A673 (cell line): ENCODE measurements at regions not wholly inside any gene's neighbourhood (a gene's known extent, or its start where the extent isn't known, plus 50 kb on each side); places are given as distances from the start of the nearest gene placed in this dataset.

Experiments used
- BruUV-seq: library from RNA; stranded (reverse); fragments of 400-500 nt; replicated peaks from 2 replicates; lab custom pipeline; 2021; lab: Mats Ljungman, UMichigan
- CTCF ChIA-PET: fragments of 300-600 bp; sonication (Branson Sonifier 250); formaldehyde crosslinking; loops from one replicate; lab custom pipeline; 2022; ENCODE audit warnings: antibody characterized with exemption; lab: Charles Lee
- POLR2A ChIA-PET: fragments of 300-600 bp; sonication (Branson Sonifier 250); formaldehyde crosslinking; loops from one replicate; lab custom pipeline; 2022; ENCODE audit warnings: antibody characterized with exemption; ENCODE audit not compliant: low non-redundant PET; lab: Charles Lee
- DNase-seq: peaks from one replicate; pipeline ENCODE4 v3.0.0-alpha.2; 2015; ENCODE audit warnings: low spot score
- H3K27ac ChIP-seq: fragments of 200-600 bp; sonication (generic); 2 replicates; pipeline ENCODE4 v1.5.1; 2016; ENCODE audit warnings: mixed run types, low read depth, mild to moderate bottlenecking, mixed read lengths, antibody characterized with exemption, low read length; ENCODE audit not compliant: poor library complexity, severe bottlenecking
- H3K27me3 ChIP-seq: fragments of 200-600 bp; sonication (generic); replicated peaks from 2 replicates; pipeline ENCODE4 v1.6.1; 2017; ENCODE audit warnings: mixed run types, low read depth, mild to moderate bottlenecking, mixed read lengths, antibody characterized with exemption, low read length; ENCODE audit not compliant: insufficient read depth, poor library complexity
- H3K36me3 ChIP-seq: fragments of 200-600 bp; sonication (generic); 2 replicates; pipeline ENCODE4 v1.6.1; 2016; ENCODE audit warnings: mixed run types, mild to moderate bottlenecking, mixed read lengths, antibody characterized with exemption, low read length; ENCODE audit not compliant: insufficient read depth, poor library complexity, severe bottlenecking
- H3K4me1 ChIP-seq: fragments of 200-600 bp; sonication (generic); 2 replicates; pipeline ENCODE4 v1.6.1; 2017; ENCODE audit warnings: mixed run types, mild to moderate bottlenecking, mixed read lengths, antibody characterized with exemption, low read length; ENCODE audit not compliant: insufficient read depth, poor library complexity, severe bottlenecking
- H3K4me3 ChIP-seq: fragments of 200-600 bp; sonication (generic); 2 replicates; pipeline ENCODE4 v1.5.1; 2016; ENCODE audit warnings: low read depth, mixed run types, mild to moderate bottlenecking, mixed read lengths, low read length; ENCODE audit not compliant: poor library complexity, severe bottlenecking
- H3K9me3 ChIP-seq: fragments of 200-600 bp; sonication (generic); 2 replicates; pipeline ENCODE4 v1.6.1; 2016; ENCODE audit warnings: mixed run types, low read depth, mild to moderate bottlenecking, mixed read lengths, antibody characterized with exemption, low read length; ENCODE audit not compliant: poor library complexity, severe bottlenecking
- EZH2 ChIP-seq: fragments of 200-600 bp; sonication (generic); IDR thresholded peaks from 2 replicates; pipeline ENCODE4 v1.6.1; 2017; ENCODE audit warnings: borderline replicate concordance, low read depth, mild to moderate bottlenecking, mixed read lengths, antibody characterized with exemption, low read length; ENCODE audit not compliant: poor library complexity, severe bottlenecking
- intact Hi-C: fragments of 100-400 bp; cut with micrococcal nuclease; formaldehyde crosslinking; loops from one replicate; pipeline ENCODE4 v1.10.0; 2022; ENCODE audit not compliant: unreplicated experiment
- TF ChIP-seq, protein P1 (sequence below): fragments of 300-800, 200-600 bp; sonication (generic); conservative IDR thresholded peaks from 2 replicates; pipeline ENCODE4 v1.5.1; 2017; ENCODE audit warnings: low read depth, mild to moderate bottlenecking, antibody characterized with exemption, low read length, moderate library complexity, mixed read lengths

GRCh38 chr6:44004136-44004535, 123.1 kb downstream of the MRPL14 start:
- H3K36me3 ChIP-seq: no peaks in the 10 kb centered on the region
- peak; percentile 60 for DNase-seq
- no peaks in the 10 kb centered on the region for H3K9me3 ChIP-seq
- peaks cover 86% of the 10 kb centered on the region for H3K4me1 ChIP-seq
- ChIA-PET CTCF (interaction anchor here (0.7 to 1.5 kb wide), 2 partner anchors 17 to 75 kb away, joined by 5 to 7 read pairs; no protein-coding TSS in a partner anchor), POLR2A (no interaction called here)
- peak overlapping the region; percentile 92 for H3K27ac ChIP-seq
- BruUV-seq: no TSS peak
- no peak for TF ChIP-seq EZH2
- TF ChIP-seq, protein P1, sequence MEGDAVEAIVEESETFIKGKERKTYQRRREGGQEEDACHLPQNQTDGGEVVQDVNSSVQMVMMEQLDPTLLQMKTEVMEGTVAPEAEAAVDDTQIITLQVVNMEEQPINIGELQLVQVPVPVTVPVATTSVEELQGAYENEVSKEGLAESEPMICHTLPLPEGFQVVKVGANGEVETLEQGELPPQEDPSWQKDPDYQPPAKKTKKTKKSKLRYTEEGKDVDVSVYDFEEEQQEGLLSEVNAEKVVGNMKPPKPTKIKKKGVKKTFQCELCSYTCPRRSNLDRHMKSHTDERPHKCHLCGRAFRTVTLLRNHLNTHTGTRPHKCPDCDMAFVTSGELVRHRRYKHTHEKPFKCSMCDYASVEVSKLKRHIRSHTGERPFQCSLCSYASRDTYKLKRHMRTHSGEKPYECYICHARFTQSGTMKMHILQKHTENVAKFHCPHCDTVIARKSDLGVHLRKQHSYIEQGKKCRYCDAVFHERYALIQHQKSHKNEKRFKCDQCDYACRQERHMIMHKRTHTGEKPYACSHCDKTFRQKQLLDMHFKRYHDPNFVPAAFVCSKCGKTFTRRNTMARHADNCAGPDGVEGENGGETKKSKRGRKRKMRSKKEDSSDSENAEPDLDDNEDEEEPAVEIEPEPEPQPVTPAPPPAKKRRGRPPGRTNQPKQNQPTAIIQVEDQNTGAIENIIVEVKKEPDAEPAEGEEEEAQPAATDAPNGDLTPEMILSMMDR: no peak
- intact Hi-C loops: loop anchor here (2.0 to 5.0 kb wide), 2 partner anchors 132 to 337 kb away; no protein-coding TSS in a partner anchor
- no peak overlapping the region for H3K4me3 ChIP-seq
- H3K27me3 ChIP-seq: no peaks in the 10 kb centered on the region

DNA sequence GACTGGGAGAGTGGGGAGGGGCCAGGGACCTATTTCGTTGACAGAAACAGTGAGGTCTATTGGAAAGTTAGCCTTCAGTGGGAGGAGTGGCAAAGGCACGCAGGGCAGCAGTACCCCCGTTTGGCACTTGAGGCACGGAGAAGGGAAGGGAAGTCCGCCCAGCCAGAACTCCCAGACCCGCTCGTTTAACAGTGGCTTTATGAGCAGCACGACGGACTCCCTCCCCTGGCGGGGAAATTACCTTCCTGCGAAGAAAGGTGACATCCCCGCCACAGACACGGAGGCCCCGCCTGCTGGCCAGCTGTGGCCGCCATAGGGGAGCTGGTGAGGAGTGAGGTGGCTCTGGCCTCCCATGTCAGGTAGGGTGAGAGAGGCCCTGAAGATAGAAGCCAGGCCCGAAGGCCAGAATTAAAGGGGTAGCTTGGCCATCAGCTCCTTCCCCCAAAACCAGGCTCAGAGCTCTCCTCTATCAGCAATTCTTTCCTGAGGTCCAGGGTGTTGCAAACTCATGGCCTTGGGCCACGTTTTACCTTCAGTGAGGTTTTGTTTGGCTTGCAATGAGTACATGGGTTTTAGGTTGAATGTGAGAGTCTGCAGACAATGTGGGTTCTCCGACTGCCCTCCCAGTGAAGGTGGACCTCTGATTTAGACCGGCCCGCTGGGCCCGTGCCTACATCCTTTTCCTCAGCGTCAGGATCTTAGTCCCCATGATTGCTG, 123.7 kb downstream of the MRPL14 start:
- BruUV-seq: no TSS peak
- peak; percentile 48 for DNase-seq
- POLR2A ChIA-PET: no interaction called here

DNA sequence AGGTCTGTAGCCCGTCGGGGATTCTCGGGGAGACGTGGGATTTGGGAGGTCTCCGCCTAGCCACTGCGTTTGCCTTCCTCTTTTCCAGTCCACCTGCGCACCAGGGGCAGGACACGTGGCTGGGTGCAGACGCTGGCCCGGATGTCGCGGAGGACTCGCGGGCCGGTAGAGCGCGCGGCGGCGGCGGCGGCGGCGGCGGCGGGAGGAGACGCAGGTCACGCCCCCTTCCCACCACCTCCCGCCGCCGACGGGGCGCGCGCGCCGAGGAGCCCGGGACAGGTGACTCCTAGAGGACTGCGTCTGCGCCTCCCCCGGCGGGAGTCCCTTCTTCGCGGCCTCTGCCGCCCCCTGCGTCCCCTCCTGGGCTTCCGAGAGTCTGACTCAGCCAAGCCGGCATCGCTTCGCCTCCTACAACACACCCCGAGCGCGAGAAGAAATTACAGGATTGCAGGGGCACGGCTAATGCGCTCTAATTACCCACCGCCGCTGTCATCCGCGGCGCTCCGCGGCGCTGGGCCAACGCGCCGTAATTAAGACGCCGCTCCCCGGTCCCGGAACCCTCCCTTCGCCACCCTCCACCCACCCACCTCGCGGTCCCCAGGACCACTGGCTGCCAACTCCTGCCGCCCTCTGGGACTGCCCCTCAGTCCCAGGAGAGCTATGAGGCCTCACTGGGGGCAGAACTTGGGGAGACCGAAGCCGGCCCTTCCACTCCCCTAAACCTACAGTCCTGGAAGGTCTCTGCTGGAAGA, 124.5 kb downstream of the MRPL14 start:
- Histone ChIP-seq H3K4me1 (peaks cover 83% of the 10 kb centered on the region), H3K9me3 (no peaks in the 10 kb centered on the region), H3K27ac (peak overlapping the region; percentile 92), H3K27me3 (no peaks in the 10 kb centered on the region), H3K36me3 (no peaks in the 10 kb centered on the region), H3K4me3 (peak overlapping the region; percentile 39)
- no TSS peak for BruUV-seq
- POLR2A ChIA-PET: interaction anchor here (0.7 kb wide), 1 partner anchor 17 kb away, joined by 18 read pairs; no protein-coding TSS in a partner anchor
- intact Hi-C loops: loop anchor here (2.0 to 5.0 kb wide), 2 partner anchors 130 to 228 kb away; no protein-coding TSS in a partner anchor
- CTCF ChIA-PET: no interaction called here
- TF ChIP-seq, protein P1: no peak; the same call in 1 of the 2 replicates
- DNase-seq: peak; percentile 88

More for the DNA sequence above, 123.7 kb downstream of the MRPL14 start:
- Histone ChIP-seq H3K27ac (peak overlapping the region; percentile 92), H3K4me3 (peak overlapping the region; percentile 39), H3K27me3 (no peaks in the 10 kb centered on the region), H3K9me3 (no peaks in the 10 kb centered on the region), H3K36me3 (no peaks in the 10 kb centered on the region), H3K4me1 (peaks cover 86% of the 10 kb centered on the region)
- no peak for TF ChIP-seq EZH2
- TF ChIP-seq, protein P1: no peak
- CTCF ChIA-PET: no interaction called here
- intact Hi-C loops: loop anchor here (2.0 to 5.0 kb wide), 3 partner anchors 131 to 337 kb away; no protein-coding TSS in a partner anchor
